ENCODE measurements at regions not wholly inside any gene's neighbourhood (a gene's known extent, or its start where the extent isn't known, plus 50 kb on each side); places are given as distances from the start of the nearest gene placed in this dataset.

DNA sequence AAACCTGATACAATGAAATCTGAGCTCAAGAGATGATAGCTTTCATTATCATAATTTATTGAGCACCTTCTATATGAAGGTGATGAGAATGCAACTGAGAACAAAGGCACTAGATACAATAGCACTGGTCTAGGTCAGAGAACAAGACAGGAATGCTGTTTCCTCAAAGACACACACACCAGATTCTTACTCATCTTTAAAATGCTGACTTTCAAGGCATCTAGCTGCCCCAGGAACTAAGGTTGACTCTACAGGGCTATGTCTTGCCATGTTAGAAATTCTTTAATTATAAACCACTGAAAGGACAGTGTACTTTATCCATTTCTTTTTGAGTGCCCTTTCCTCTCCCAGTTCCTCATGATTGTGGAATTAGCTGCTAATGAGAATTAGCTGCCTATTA is 195.4 kb upstream of the RMST start (continued):
- TF ChIP-seq, protein P1, sequence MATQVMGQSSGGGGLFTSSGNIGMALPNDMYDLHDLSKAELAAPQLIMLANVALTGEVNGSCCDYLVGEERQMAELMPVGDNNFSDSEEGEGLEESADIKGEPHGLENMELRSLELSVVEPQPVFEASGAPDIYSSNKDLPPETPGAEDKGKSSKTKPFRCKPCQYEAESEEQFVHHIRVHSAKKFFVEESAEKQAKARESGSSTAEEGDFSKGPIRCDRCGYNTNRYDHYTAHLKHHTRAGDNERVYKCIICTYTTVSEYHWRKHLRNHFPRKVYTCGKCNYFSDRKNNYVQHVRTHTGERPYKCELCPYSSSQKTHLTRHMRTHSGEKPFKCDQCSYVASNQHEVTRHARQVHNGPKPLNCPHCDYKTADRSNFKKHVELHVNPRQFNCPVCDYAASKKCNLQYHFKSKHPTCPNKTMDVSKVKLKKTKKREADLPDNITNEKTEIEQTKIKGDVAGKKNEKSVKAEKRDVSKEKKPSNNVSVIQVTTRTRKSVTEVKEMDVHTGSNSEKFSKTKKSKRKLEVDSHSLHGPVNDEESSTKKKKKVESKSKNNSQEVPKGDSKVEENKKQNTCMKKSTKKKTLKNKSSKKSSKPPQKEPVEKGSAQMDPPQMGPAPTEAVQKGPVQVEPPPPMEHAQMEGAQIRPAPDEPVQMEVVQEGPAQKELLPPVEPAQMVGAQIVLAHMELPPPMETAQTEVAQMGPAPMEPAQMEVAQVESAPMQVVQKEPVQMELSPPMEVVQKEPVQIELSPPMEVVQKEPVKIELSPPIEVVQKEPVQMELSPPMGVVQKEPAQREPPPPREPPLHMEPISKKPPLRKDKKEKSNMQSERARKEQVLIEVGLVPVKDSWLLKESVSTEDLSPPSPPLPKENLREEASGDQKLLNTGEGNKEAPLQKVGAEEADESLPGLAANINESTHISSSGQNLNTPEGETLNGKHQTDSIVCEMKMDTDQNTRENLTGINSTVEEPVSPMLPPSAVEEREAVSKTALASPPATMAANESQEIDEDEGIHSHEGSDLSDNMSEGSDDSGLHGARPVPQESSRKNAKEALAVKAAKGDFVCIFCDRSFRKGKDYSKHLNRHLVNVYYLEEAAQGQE (IDR thresholded peaks at IDR 0.05; ENCODE audit: low read depth, low read length) = no peak
- TF ChIP-seq POLR2AphosphoS5 (IDR thresholded peaks at IDR 0.05; ENCODE audit: low read depth, low read length) (no peak), ELF1 (IDR thresholded peaks at IDR 0.05) (no peak)

DNA sequence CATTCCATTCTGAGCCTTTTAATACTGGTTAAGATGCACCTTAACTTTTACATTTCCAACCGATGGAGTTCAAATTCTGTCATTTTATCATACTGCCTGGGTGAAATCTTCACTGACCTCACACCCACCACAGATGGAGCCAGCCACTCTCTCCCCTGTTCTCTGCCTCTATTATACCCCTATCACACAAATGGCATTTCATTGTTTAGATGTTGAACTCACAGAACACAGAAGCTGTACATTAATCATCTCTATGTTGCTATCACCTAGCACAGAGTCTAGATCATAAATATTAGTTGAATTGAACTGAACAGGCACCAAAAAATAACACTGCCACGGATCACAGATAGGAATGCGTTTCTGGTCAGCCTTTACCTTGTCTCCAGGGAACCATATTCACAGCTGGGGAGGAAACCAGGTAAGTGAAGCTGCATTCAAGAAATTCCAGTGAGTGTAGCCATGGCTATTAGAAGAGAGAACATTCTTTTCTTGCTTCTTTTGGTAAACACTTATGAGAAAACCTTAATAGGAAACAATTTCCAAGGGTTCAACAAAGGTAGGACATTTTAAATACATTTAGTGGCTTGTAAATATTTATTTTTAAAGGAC is 194.9 kb upstream of the RMST start:
- TF ChIP-seq, protein P2, sequence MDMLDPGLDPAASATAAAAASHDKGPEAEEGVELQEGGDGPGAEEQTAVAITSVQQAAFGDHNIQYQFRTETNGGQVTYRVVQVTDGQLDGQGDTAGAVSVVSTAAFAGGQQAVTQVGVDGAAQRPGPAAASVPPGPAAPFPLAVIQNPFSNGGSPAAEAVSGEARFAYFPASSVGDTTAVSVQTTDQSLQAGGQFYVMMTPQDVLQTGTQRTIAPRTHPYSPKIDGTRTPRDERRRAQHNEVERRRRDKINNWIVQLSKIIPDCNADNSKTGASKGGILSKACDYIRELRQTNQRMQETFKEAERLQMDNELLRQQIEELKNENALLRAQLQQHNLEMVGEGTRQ (IDR thresholded peaks at IDR 0.05; ENCODE audit: borderline replicate concordance, low read depth, low read length) = no peak
- no peak for TF ChIP-seq RCOR1 (IDR thresholded peaks at IDR 0.05; ENCODE audit: low read length)
- TF ChIP-seq, protein P1 (IDR thresholded peaks at IDR 0.05; ENCODE audit: low read depth, low read length) = no peak
- TF ChIP-seq RFX5 (IDR thresholded peaks at IDR 0.05; ENCODE audit: low read length) = no peak
- no peak for TF ChIP-seq MXI1 (IDR thresholded peaks at IDR 0.05; ENCODE audit: low read depth, low read length)
- no peak for TF ChIP-seq FOSL2 (IDR thresholded peaks at IDR 0.05; ENCODE audit: borderline replicate concordance, low read depth)
- TF ChIP-seq, protein P3, sequence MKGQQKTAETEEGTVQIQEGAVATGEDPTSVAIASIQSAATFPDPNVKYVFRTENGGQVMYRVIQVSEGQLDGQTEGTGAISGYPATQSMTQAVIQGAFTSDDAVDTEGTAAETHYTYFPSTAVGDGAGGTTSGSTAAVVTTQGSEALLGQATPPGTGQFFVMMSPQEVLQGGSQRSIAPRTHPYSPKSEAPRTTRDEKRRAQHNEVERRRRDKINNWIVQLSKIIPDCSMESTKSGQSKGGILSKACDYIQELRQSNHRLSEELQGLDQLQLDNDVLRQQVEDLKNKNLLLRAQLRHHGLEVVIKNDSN (IDR thresholded peaks at IDR 0.05; ENCODE audit: borderline replicate concordance, low read depth) = no peak
- TF ChIP-seq NRF1 (IDR thresholded peaks at IDR 0.05; ENCODE audit: low read depth, low read length) = no peak
- TF ChIP-seq FOXJ3 (CRISPR knock-in tag; IDR thresholded peaks at IDR 0.05) = no peak
- TF ChIP-seq, protein P4, sequence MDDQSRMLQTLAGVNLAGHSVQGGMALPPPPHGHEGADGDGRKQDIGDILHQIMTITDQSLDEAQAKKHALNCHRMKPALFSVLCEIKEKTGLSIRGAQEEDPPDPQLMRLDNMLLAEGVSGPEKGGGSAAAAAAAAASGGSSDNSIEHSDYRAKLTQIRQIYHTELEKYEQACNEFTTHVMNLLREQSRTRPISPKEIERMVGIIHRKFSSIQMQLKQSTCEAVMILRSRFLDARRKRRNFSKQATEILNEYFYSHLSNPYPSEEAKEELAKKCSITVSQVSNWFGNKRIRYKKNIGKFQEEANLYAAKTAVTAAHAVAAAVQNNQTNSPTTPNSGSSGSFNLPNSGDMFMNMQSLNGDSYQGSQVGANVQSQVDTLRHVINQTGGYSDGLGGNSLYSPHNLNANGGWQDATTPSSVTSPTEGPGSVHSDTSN (IDR thresholded peaks at IDR 0.05) = no peak
- TF ChIP-seq, protein P5, sequence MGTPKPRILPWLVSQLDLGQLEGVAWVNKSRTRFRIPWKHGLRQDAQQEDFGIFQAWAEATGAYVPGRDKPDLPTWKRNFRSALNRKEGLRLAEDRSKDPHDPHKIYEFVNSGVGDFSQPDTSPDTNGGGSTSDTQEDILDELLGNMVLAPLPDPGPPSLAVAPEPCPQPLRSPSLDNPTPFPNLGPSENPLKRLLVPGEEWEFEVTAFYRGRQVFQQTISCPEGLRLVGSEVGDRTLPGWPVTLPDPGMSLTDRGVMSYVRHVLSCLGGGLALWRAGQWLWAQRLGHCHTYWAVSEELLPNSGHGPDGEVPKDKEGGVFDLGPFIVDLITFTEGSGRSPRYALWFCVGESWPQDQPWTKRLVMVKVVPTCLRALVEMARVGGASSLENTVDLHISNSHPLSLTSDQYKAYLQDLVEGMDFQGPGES (IDR thresholded peaks at IDR 0.05; ENCODE audit: low read depth, low read length) = no peak
- TF ChIP-seq RAD21 (IDR thresholded peaks at IDR 0.05; ENCODE audit: low read length) = no peak
- no peak for TF ChIP-seq SMC3 (IDR thresholded peaks at IDR 0.05; ENCODE audit: low read depth, low read length)
- no peak for TF ChIP-seq RXRA (IDR thresholded peaks at IDR 0.05; ENCODE audit: borderline replicate concordance, low read depth)
- TF ChIP-seq TAF1 (IDR thresholded peaks at IDR 0.05; ENCODE audit: borderline replicate concordance, low read depth, low read length) = no peak
- TF ChIP-seq GATA2 (CRISPR knock-in tag; IDR thresholded peaks at IDR 0.05) = no peak
- 3% methylated on average over 3 of the region's 3 CpGs for WGBS (ENCODE audit: low lambda C conversion rate)
- H3K4me3 ChIP-seq (ENCODE audit: low read depth in 2 of 2, low read length in 1 of 2) = no peak overlapping the region

More for the DNA sequence above, 194.9 kb upstream of the RMST start:
- no peaks in the 10 kb centered on the region for H3K36me3 ChIP-seq (replicated peaks in 1 of 2; ENCODE audit: control insufficient read depth in 1 of 2, insufficient read depth in 2 of 2, low read length in 1 of 2)
- no peak overlapping the region for H3K4me2 ChIP-seq
- CTCF ChIA-PET = interaction anchor here (1.4 kb wide), 1 partner anchor 16 kb away, joined by 3 read pairs; no protein-coding TSS in a partner anchor
- H3K9ac ChIP-seq = no peak overlapping the region
- no peaks in the 10 kb centered on the region for H3F3A ChIP-seq (replicated peaks; ENCODE audit: insufficient read depth)
- DNase-seq = no peak
- H3K79me2 ChIP-seq (ENCODE audit: insufficient read depth) = no peaks in the 10 kb centered on the region
- no peak overlapping the region for H2AFZ ChIP-seq (ENCODE audit: low read depth)
- H3K9me2 ChIP-seq = no peaks in the 10 kb centered on the region
- no peak overlapping the region for H3K27ac ChIP-seq (ENCODE audit: low read depth in 2 of 2, low read length in 1 of 2)
- H4K20me1 ChIP-seq (ENCODE audit: insufficient read depth) = no peaks in the 10 kb centered on the region
- POLR2A ChIA-PET = no interaction called here
- no peaks in the 10 kb centered on the region for H3K4me1 ChIP-seq (ENCODE audit: control insufficient read depth in 1 of 2, insufficient read depth in 2 of 2, low read depth in 1 of 2, low read length in 1 of 2)
- H3K9me3 ChIP-seq = no peaks in the 10 kb centered on the region
- H3K27me3 ChIP-seq (ENCODE audit: insufficient read depth) = no peaks in the 10 kb centered on the region
